Activated naive CD8-positive, alpha-beta T cell treated with anti-CD3 and anti-CD28 coated beads, Interleukin-2, amount 50 U/mL, for 16 hours (primary cell): ENCODE measurements at regions not wholly inside any gene's neighbourhood (a gene's known extent, or its start where the extent isn't known, plus 50 kb on each side); places are given as distances from the start of the nearest gene placed in this dataset.
"Not testable (repeated sequence)": the region's sequence is repeated elsewhere in the genome, so short reads cannot be mapped to it uniquely, and the experiment has no call there.

Source experiments
- DNase-seq: peaks from one replicate; pipeline ENCODE4 v3.0.0-alpha.2; 2020; ENCODE audit warnings: low read depth, low spot score

- DNase-seq: no peak
Measured at GRCh38 chr4:177798161-177798560, 355.9 kb upstream of the AGA start.

DNA sequence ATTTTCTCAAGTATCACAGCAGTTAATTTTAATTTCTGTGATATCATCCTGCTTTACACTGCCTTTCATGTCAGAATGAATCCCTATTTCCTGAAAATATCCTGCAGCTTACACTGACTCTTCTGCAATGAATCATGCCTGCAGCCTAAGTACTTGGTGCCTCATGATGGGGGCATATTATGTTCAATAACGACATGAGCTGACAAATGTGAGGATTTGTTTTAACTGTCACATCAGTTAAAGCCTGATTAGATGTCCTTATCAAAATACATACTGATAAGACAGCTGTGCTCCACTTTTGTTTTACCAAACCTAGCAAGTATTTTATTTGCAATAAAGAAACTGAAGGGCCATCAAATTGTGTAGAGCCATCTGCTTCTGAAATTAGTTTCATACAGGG lies 359.9 kb upstream of the AGA start:
- no peak for DNase-seq

DNA sequence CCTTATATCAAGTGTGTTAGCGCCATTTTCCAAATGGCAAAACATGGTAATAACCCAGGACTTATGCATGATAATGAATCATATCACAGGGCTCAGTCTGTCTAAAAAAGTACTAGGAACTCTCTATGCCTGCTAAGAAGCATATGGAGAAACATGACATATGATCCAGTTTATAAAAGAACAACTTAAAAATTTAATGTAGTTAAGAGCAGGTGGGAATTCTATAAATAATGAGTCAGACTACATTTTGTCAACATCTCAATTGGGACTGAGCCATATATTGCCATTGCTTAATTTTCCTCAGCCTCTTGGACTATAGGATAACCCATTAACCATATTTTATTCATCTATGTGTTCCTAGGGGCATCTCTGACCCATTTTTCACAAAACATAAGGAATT lies 360.4 kb upstream of the AGA start:
- DNase-seq: no peak

DNA sequence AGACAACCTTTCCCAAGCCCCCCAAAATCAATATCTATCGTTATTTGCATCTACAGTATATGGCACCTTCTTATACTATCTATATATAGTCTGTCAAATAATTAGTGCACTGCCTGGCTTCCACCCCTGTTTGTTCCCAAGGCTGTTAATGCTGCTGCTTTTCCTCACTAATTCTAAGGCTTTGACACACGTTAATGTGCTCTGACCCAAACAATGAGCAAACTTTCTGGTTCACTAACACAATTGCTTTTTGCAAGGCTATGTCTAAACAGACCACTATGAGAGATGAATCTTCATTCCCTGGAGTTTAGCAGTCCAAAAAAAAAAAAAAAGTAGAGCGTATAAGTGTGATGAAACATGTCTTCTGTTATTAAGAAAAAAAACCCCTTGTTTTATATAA lies 360.9 kb upstream of the AGA start:
- no peak for DNase-seq

DNA sequence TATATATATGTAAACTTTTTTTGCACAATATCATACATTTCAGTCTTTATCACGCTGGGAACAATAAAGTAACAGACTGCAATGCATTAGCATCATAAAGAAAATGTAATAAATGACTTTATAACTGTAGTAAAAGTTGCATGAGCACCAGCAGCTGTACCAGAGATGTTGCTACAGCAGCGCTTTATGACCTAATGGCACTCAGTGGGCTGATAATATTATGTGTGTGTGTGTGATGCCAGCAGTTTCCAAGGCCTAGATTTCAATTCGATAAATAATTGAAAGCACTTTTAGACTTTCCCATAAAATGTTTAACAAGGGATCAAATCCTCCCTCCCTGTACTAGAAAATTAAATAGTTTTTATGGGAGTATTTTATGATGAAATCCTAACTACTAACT lies 367.6 kb upstream of the AGA start:
- no peak for DNase-seq

DNA sequence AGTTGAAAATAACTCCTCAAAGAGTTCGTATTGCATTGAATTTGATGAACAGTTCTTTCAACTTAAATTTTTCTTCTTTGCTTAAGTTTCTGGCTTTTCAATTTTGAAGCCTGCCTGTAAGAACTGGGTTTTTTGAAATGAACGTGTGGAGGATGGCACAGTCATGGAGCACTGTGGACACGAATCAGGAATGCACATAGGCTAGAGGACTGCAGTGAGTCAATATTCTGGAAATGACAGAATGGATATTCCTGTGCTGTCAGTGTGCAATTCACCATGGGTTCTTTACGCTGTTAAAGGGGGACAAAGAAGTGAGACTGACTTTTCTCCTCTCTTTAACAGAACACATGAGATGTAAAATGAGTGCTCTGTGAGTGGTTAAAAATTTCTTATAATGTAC lies 368.0 kb upstream of the AGA start:
- DNase-seq: no peak

- DNase-seq: not testable (repeated sequence)
Measured at GRCh38 chr4:177818392-177818791, 376.2 kb upstream of the AGA start.

- no peak for DNase-seq
Measured at GRCh38 chr4:177826973-177827372, 384.7 kb upstream of the AGA start.

DNA sequence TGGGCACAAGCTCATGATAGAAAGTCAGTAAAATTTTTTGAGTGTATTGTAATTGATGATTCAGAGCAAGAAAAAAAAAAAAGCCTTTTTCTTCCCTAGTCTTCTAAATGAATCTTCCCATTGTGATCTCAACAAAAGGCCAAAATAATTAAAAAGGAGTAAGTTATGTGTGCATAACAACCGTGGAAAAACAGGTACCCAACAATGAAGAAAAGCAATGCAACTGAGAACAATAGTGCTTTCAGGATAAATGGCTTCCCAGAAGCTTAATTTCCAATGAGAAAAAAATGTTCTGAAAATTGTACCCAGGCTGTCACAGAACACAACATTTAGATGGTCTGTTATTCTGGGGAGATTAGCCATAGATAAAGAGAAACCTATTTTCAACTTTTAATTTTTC lies 399.0 kb upstream of the AGA start:
- DNase-seq: no peak

- no peak for DNase-seq
Measured at GRCh38 chr4:177853229-177853628, 411.0 kb upstream of the AGA start.

- no peak for DNase-seq
Measured at GRCh38 chr4:177855507-177856197, 413.4 kb upstream of the AGA start.

- DNase-seq: no peak
Measured at GRCh38 chr4:177860171-177860570, 417.9 kb upstream of the AGA start.

DNA sequence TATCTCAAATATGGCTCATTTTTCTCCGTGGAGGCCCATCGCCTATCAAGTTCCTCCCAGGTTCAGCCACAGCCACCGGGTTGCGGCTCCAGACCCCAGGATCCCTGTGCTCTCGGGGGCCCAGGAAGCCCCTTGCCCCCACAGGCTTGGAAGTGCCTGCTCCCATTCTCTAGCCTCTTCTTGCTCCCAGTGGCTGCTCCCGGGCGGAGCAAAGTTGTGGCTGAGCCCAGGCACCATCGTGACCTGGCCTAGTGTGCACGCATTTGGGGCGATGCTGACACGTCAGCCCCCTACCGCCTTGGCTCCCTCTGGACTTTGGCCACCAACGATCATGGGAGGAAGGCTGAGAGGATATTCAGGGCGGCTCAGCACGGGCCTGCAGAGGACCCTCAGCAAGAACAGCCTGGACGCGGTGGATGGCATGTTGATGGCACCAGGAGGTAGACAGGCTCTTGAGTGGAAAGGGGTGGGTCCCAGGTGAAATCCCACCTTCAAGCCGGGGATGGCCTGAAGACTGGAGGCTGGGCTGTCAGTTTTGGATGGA lies 419.4 kb upstream of the AGA start:
- no peak for DNase-seq

GRCh38 chr4:177862541-177863176 lies 420.4 kb upstream of the AGA start:
- no peak for DNase-seq

DNA sequence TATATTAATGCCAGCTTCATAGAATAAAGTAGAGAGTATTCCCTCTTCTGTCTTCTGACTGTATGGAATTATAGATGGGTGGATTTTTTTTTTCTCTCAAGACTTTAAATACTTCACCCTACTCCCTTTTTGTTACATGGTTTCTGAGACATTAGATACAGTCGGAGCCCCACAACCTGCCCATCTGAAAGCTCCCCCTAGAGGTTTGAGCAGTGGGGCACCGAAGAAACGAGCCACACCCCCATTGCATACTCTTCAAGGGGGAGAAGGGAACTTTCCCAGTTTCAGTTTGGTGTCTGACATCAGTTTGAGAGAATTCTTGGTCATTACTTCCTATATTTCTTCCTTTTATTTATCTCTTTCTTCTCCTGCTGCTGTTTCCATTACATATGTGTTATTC lies 437.6 kb upstream of the AGA start:
- no peak for DNase-seq

DNA sequence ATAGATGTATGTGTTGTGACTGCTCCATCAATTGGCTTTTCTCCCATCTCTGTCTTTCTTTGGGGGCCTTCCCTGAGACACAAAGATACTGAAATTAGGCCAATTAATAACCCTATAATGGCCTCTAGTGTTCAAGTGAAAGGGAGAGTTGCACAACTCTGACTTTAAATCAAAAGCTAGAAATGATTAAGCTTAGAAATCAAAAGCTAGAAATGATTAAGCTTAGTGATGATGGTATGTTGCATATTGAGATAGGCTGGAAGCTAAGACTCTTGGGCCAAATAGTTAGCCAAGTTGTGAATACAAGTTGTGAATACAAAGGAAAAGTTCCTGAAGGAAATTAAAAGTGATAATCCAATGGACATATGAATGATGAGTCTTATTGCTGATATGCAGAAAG lies 452.9 kb upstream of the AGA start:
- no peak for DNase-seq

- no peak for DNase-seq
Measured at GRCh38 chr4:177901786-177902185, 459.5 kb upstream of the AGA start.

- no peak for DNase-seq
Measured at GRCh38 chr4:177902386-177902785, 460.1 kb upstream of the AGA start.

DNA sequence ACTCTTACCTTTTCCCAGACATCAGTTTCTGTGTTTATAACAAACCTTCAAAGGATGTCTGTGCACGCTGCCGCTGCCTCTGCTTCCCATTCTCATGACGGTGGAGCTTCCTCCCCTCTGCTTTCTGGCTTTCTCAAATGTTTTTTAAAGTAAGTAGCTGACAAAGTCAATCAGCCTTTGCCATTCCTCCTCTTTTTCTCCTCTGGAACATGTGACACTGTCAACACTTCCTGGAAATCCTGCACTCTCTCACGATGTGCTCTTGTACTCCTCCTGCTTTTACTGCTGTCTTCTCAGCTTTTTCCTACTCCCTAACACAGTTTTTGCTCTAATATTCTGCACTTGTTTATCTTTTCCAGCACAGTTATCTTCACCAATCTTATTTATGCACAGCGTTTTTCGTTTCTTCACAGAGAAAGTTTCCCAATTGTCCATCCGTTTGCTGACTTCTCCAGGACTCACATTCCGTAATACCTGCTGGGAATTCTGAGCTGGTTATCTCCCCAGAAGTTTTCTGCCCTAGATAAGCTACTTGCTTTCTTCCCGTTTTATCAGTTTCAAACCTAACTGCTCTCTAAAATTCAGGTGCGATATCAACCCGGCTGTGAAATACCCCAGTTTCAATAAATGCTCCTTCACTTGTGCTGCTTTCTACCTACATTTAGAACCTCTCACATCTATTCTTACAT lies 465.6 kb upstream of the AGA start:
- no peak for DNase-seq

DNA sequence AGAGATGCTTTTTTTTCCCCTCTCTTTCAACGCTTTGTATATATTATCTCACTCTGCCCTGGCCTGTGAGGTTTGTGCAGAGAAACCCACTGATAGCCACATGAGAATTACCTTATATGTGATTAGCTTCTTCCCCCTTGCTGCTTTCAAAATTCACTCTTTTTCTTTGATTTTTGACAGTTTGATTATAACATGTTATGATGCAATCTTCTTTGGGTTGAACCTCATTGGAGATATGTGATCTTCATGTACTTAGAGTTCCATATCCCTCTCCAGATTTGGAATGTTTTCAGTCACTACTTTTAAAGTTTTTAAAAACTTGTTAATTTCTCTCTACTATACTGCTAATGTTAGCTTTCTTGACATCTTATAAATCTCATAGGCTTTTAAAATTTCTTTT lies 479.5 kb upstream of the AGA start:
- DNase-seq: no peak

GRCh38 chr4:177923888-177924287 lies 481.7 kb upstream of the AGA start:
- no peak for DNase-seq

- DNase-seq: no peak
Measured at GRCh38 chr4:177937041-177937440, 494.8 kb upstream of the AGA start.

DNA sequence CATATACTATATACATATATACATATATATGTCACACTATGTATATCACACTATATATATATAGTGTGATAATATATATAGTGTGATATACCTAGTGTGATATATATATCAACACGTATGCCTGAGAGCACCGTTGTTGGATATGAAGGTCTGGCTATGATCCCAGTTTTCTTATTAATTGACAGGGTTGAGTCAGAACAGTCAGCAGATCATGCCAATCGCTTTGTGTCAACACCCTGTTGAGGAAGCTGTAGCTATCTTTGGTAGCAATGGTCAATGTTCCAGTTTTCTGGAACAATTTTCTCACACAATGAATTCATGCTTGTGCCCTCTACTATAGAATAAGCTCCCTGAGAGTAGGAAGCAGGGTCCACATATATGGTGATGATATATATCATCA lies 496.0 kb upstream of the AGA start:
- no peak for DNase-seq
